ENCODE measurements at regions not wholly inside any gene's neighbourhood (a gene's known extent, or its start where the extent isn't known, plus 50 kb on each side); places are given as distances from the start of the nearest gene placed in this dataset.
"Not testable (repeated sequence)": the region's sequence is repeated elsewhere in the genome, so short reads cannot be mapped to it uniquely, and the experiment has no call there.

DNA sequence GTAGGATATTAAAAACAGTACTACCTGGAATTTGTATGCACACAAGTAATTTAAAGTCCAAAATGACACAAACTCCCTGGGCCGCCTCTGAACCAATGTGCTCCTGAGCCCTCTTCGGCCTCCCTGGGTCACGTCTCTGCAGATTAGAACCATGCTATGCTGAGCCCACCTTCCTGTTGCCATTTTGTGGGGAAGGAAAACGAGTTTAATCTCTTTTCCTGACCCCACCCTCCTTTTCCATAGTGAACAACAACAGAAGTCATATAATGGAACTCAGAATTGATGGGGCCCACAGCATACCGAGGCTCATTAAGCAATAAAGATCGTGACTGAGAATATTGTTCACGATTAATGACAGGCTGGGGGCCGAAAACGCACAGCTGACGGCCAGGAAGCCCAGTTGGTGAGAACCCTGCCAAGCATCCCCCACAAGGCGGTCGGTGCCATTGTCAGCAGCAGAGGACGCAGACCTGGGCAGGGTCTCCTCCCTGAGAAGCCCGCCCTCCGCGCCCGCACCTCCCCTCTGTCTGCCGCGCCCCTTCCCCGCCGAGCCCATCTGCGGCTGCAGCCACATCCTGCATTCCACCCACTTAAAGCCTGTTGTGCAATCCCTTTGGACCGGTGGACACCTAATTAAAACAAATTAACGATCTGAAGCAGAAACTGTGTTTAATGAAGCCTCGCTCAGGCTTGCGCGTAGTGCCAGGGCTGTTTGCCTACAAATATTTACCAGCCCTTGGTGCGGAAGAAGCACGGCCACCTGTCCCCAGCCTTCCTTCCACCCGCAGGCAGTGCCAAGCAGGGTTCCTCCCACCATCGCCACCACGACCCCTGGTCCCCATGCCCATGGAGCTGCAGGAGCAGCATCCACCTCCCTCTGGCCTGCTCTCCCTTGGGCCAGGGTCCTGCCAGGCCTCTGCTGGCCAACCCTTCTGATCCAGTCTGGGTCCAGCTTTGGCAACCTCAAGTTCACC is 68.1 kb downstream of the DLL1 start:
- H3K9me3 Mint-ChIP-seq = no peaks in the 10 kb centered on the region
- peaks cover 15% of the 10 kb centered on the region for H3K4me1 Mint-ChIP-seq (ENCODE audit: low read depth)
- H3K4me3 Mint-ChIP-seq = no peak overlapping the region
- H3K36me3 Mint-ChIP-seq (ENCODE audit: low read depth) = no peaks in the 10 kb centered on the region
- no peaks in the 10 kb centered on the region for H3K27me3 Mint-ChIP-seq
- H3K27ac Mint-ChIP-seq = no peak overlapping the region

GRCh38 chr6:170221753-170222400 is 69.0 kb downstream of the DLL1 start:
- no peaks in the 10 kb centered on the region for H3K36me3 Mint-ChIP-seq (ENCODE audit: low read depth)
- no peak overlapping the region for H3K4me3 Mint-ChIP-seq
- H3K9me3 Mint-ChIP-seq = no peaks in the 10 kb centered on the region
- peaks cover 15% of the 10 kb centered on the region for H3K4me1 Mint-ChIP-seq (ENCODE audit: low read depth)
- no peaks in the 10 kb centered on the region for H3K27me3 Mint-ChIP-seq
- H3K27ac Mint-ChIP-seq = no peak overlapping the region

GRCh38 chr6:170221052-170221752 is 69.7 kb downstream of the DLL1 start:
- no peak overlapping the region for H3K4me3 Mint-ChIP-seq
- H3K36me3 Mint-ChIP-seq (ENCODE audit: low read depth) = no peaks in the 10 kb centered on the region
- H3K27me3 Mint-ChIP-seq = no peaks in the 10 kb centered on the region
- H3K27ac Mint-ChIP-seq = no peak overlapping the region
- H3K9me3 Mint-ChIP-seq = no peaks in the 10 kb centered on the region
- peaks cover 15% of the 10 kb centered on the region for H3K4me1 Mint-ChIP-seq (ENCODE audit: low read depth)

DNA sequence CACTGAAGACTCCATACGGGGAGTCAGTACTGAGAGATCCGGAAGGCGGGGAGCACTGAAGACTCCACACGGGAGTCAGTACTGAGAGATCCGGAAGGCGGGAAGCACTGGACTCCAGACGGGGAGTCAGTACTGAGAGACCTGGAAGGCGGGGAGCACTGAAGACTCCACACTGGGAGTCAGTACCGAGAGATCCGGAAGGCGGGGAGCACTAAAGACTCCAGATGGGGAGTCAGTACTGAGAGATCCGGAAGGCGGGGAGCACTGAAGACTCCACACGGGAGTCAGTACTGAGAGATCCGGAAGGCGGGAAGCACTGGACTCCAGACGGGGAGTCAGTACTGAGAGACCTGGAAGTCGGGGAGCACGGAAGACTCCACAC is 77.2 kb downstream of the DLL1 start:
- H3K36me3 Mint-ChIP-seq (ENCODE audit: low read depth); H3K4me1 Mint-ChIP-seq (ENCODE audit: low read depth); H3K9me3 Mint-ChIP-seq; H3K27me3 Mint-ChIP-seq; H3K27ac Mint-ChIP-seq; H3K4me3 Mint-ChIP-seq: not testable (repeated sequence)

- no peaks in the 10 kb centered on the region for H3K9me3 Mint-ChIP-seq
- no peaks in the 10 kb centered on the region for H3K4me1 Mint-ChIP-seq (ENCODE audit: low read depth)
- peaks cover 6% of the 10 kb centered on the region for H3K27me3 Mint-ChIP-seq
- H3K27ac Mint-ChIP-seq = no peak overlapping the region
- no peaks in the 10 kb centered on the region for H3K36me3 Mint-ChIP-seq (ENCODE audit: low read depth)
- no peak overlapping the region for H3K4me3 Mint-ChIP-seq
Observed at GRCh38 chr6:170212956-170213636, 77.8 kb downstream of the DLL1 start.

- Mint-ChIP-seq H3K9me3 (no peaks in the 10 kb centered on the region), H3K4me3 (no peak overlapping the region), H3K27me3 (peaks cover 6% of the 10 kb centered on the region), H3K27ac (no peak overlapping the region), H3K36me3 (ENCODE audit: low read depth) (no peaks in the 10 kb centered on the region), H3K4me1 (ENCODE audit: low read depth) (no peaks in the 10 kb centered on the region)
Observed at GRCh38 chr6:170212051-170212756, 78.7 kb downstream of the DLL1 start.

GRCh38 chr6:170211404-170212025 is 79.4 kb downstream of the DLL1 start:
- Mint-ChIP-seq H3K27ac (no peak overlapping the region), H3K36me3 (ENCODE audit: low read depth) (no peaks in the 10 kb centered on the region), H3K4me1 (ENCODE audit: low read depth) (no peaks in the 10 kb centered on the region), H3K9me3 (no peaks in the 10 kb centered on the region), H3K27me3 (peaks cover 6% of the 10 kb centered on the region), H3K4me3 (no peak overlapping the region)

DNA sequence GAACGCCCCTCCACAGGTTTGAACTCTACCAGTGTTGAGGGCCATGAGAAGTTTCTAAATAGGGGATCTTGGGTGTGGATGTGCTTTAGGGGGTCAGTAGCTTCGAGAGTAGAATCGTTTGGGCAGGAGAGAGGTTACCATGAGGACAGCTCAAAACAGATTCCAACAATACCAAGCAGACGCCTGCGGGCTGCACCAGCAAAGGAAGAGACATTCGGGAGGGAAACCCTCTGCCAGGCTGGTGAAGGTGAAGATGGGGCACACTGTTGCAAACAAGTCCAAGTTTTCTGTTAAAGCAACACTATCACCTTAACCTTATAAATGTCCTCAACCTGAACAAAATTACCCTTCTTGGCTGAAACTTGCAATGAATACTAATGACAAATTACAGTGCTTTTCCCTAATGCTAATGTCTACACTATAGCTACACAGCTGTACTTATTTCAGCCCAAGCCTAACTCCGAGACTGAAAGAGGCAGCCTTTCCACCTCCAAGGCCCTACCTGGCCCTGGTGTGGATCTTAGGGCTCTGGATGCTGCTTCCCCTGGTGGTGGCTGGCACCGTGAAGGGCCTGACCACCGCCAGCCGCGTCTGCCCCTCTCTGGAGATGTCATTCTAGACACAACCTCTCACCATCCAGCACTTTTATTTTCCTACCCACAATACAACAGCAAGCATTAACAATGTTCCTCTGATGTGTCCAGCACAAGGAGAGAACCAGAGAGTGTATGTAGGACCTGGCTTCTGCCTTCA is 80.1 kb downstream of the DLL1 start:
- Mint-ChIP-seq H3K27ac (no peak overlapping the region), H3K4me1 (ENCODE audit: low read depth) (no peaks in the 10 kb centered on the region), H3K36me3 (ENCODE audit: low read depth) (no peaks in the 10 kb centered on the region)

DNA sequence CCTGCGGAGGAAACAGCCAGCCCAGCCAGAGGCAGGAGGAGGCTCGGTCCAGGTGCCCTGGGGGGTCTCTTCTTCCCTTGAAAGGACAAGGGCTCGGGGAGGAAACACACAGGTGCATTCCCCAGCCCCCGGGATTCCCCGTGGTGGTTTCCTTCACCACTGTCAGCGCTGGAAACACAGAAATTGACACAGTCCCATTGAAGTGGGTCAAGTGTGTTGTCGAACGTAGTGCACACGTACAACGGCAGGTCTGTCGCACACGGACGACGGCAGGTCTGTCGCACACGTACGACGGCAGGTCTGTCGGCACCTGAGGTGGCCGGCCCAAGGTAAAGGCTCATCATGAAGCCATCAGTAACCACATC is 80.9 kb downstream of the DLL1 start:
- no peaks in the 10 kb centered on the region for H3K36me3 Mint-ChIP-seq (ENCODE audit: low read depth)
- no peaks in the 10 kb centered on the region for H3K4me1 Mint-ChIP-seq (ENCODE audit: low read depth)
- no peak overlapping the region for H3K27ac Mint-ChIP-seq
- no peaks in the 10 kb centered on the region for H3K9me3 Mint-ChIP-seq
- H3K4me3 Mint-ChIP-seq = no peak overlapping the region
- peaks cover 6% of the 10 kb centered on the region for H3K27me3 Mint-ChIP-seq

More for the DNA sequence above, 80.1 kb downstream of the DLL1 start:
- peaks cover 6% of the 10 kb centered on the region for H3K27me3 Mint-ChIP-seq
- H3K9me3 Mint-ChIP-seq = no peaks in the 10 kb centered on the region
- H3K4me3 Mint-ChIP-seq = no peak overlapping the region

DNA sequence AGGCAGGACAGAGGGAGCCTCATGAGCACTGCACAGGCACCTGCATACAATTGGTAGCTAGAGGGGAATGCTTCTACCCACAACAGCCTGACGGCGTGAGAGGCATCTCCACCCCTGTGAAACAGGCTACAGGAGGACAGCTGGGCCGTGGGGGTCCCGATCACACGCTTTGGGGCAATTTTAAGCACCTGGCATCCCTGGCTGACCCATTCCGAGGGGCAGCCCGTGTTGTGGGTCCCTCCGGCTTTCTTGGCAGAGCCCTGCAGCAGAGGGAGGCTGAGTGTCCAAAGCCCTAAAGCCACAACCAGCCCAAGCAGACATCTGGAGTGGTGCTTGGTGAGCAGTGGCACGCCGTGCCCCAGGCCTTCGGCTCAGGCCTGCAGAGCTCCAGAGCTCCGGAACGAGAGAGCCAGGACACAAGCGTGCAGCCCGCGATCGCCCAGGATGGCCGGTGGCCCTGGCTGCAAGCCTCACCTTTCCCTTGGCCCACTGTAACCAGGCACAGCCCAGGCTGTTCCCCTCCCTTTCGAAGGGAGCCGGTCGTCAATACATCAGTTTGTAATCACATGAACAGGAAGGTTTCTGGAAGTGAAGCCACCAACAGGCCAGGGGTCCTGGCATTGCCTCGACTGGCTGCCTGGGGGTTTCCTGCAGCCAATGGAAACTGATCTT is 81.4 kb downstream of the DLL1 start:
- Mint-ChIP-seq H3K27ac (no peak overlapping the region), H3K4me3 (no peak overlapping the region), H3K36me3 (ENCODE audit: low read depth) (no peaks in the 10 kb centered on the region), H3K9me3 (peaks cover 1% of the 10 kb centered on the region), H3K4me1 (ENCODE audit: low read depth) (no peaks in the 10 kb centered on the region), H3K27me3 (peaks cover 6% of the 10 kb centered on the region)

DNA sequence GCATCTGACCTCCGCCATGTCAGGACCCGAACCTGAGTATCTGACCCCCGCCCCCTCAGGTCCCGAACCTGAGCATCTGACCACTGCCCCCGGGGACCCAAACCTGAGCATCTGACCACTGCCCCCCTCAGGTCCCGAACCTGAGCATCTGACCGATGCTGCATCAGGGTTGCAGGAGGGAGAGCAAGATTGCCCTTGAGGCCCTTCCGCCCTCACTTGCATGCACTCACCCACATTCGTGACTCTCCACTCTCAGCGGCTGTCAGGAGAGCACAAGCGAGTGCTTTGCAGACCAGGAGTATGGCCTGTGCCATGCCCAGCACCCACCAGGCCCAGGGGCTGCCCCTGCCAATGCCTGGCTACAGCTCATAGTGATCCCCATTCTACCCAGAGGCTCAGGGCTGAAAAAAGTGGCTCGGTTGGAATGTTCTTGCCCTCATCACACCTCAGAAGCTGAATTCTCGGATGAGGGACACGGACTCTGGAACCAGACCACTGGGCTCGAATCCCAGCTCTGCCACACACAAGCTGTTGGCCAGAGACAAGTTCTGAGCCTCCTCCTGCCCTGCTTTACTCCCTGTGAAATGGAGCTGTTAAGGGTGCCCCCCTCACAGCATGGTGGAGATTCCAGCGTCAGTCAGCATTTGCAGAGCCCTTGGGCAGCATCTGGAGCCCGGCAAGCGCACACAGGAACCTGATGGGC is 82.1 kb downstream of the DLL1 start:
- Mint-ChIP-seq H3K4me1 (ENCODE audit: low read depth) (no peaks in the 10 kb centered on the region), H3K4me3 (no peak overlapping the region), H3K27me3 (peaks cover 6% of the 10 kb centered on the region), H3K36me3 (ENCODE audit: low read depth) (no peaks in the 10 kb centered on the region), H3K27ac (no peak overlapping the region), H3K9me3 (peaks cover 8% of the 10 kb centered on the region)

DNA sequence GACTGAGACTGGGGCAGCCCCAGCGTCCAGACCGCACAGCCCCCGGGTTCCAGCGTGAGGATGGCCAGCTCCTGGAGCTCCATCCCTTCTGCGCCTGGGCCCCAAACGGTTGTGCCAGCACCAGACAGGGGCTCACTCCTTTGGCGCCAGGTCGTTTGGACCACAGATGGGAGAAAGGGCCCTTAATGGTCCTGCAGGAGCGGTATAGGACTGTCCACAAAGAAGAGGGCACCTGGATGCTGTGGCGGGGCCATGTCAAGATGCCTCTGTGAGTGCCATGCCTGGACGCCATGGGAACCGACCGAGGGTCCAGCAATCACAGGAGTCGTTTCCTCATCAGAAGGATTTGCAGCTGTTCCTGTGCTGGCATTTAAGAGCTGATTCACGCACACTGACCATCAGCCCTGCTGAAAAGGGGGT is 82.7 kb downstream of the DLL1 start:
- peaks cover 12% of the 10 kb centered on the region for H3K9me3 Mint-ChIP-seq
- no peaks in the 10 kb centered on the region for H3K36me3 Mint-ChIP-seq (ENCODE audit: low read depth)
- no peak overlapping the region for H3K4me3 Mint-ChIP-seq
- H3K4me1 Mint-ChIP-seq (ENCODE audit: low read depth) = no peaks in the 10 kb centered on the region
- no peak overlapping the region for H3K27ac Mint-ChIP-seq
- peaks cover 6% of the 10 kb centered on the region for H3K27me3 Mint-ChIP-seq
